SHP77 (cell line): ENCODE measurements at regions not wholly inside any gene's neighbourhood (a gene's known extent, or its start where the extent isn't known, plus 50 kb on each side); places are given as distances from the start of the nearest gene placed in this dataset.

Experiments
- DNase-seq, 2 experiments: peaks; one replicate each; lab custom pipeline; 2025; lab: John Stamatoyannopoulos, UW

DNA sequence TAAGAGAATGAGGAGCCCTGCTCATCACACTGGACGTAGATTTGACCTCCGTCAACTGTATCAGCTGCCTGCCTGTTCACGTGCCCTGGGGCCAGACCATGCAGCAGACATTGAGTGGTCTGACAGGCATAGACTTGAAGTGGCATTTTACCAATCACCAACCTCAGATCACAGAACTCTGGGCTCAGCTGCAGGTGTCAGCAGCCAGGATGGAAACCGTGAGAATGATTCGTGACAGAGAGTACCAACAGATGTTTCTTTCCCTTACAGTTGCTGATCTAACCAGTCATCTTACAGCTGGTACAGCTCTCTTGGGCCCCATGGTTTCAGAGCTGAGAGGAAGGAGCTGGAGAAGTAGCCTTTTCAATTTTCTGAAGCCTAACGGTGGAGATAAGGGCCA lies 148.9 kb downstream of the EN1 start:
- no peak for DNase-seq

DNA sequence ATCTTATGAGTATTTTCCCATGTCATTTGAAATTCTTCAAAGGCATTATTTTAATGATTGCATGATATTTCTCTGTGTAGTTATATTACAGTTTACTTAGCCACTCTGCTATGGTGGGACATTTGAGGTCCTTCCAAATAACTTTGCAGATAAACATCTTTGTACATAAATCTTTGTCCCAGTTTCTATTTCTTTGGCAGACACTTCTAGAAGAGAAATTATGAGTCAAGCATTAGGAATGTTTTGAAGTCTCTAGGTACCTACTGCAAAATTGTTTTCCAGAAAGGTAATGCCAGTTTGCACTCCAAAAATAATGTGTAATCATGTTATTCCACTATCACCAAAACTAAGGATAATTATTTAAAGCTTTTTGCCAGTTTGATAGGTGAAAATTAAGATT lies 149.7 kb downstream of the EN1 start:
- no peak for DNase-seq

GRCh38 chr2:118696786-118697465 lies 150.5 kb downstream of the EN1 start:
- no peak for DNase-seq

- no peak for DNase-seq
Measured at GRCh38 chr2:118693287-118693822, 154.1 kb downstream of the EN1 start.

- no peak for DNase-seq
Measured at GRCh38 chr2:118689874-118690273, 157.6 kb downstream of the EN1 start.

DNA sequence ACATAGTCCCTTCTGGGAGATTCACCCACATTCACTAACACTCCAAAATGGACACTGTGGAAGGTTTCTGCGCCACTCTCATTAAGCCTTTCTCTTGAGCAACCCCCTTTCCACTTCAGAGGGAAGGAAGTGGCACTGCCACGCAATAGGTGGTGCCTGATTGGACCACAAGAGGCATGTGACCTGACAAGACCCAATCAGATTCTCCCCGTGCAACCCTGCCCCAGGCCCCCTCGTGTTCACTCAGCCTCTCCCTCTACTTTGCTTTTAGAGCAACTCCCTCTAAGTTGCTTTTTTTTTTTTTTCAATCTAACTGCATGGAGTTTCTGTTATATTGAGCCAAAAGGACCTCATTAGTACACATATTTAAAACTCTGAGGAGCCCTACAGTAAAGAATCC lies 158.0 kb downstream of the EN1 start:
- DNase-seq: no peak

DNA sequence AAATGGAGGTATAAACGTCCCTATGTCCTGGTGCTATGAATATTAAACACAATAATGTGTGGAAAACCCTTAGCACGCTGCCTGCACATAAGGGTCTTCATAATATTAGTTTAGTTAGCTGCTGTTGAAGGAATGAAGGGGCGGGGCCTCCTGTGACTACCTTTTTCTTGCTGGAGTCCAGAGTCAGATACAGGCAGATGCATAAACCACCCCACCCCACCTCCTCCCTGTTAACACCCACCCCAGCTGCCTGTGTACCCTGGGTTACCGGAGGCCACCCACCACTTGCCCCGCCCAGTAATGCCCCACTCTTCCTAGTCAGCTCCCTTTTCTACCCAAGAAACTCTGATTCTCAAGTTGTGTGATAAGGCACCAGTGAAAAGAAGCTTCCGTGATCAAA lies 158.4 kb downstream of the EN1 start:
- DNase-seq: no peak

DNA sequence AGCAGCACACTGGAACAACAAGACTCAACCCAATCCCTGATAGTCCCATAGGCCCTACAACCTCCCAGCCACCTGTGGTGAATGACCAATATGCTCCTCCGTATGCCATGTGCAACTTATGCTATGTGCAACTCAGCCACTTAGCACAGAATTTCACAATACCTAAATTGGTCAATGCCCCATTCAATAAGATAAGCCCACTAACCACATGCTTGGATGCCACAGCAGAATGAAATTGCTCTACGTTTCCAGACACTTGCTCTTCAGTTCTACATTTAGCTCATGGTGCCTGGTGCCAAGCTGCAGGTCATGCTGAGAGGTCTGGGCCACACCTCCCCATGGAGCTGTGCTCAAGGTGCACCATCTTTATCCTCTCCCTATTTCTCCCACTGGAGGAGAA lies 159.8 kb downstream of the EN1 start:
- DNase-seq: no peak

GRCh38 chr2:118687192-118687591 lies 160.3 kb downstream of the EN1 start:
- DNase-seq: no peak

GRCh38 chr2:118686346-118686745 lies 161.1 kb downstream of the EN1 start:
- DNase-seq: no peak

- no peak for DNase-seq
Measured at GRCh38 chr2:118683460-118683859, 164.0 kb downstream of the EN1 start.

- DNase-seq: no peak
Measured at GRCh38 chr2:118678985-118679384, 168.5 kb downstream of the EN1 start.

- no peak for DNase-seq
Measured at GRCh38 chr2:118677546-118677945, 169.9 kb downstream of the EN1 start.

DNA sequence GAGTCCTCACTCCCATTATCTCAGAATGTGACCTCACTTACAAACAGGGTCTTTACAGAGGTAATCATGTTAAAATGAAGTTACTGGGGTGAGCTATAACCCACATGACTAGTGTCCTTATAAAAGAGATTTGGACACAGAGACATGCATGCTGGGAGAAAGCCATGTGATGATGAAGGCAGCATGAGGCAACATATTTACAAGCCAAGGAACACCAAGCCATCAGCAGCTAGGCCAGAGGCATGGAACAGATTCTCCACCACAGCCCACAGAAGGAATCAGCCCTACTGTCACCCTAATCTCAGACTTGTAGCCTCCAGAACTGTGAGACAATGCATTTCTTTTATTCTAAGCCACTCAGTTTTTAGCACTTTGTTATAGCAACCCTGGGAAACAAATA lies 171.9 kb downstream of the EN1 start:
- no peak for DNase-seq

GRCh38 chr2:118672571-118673158 lies 174.8 kb downstream of the EN1 start:
- DNase-seq: no peak

DNA sequence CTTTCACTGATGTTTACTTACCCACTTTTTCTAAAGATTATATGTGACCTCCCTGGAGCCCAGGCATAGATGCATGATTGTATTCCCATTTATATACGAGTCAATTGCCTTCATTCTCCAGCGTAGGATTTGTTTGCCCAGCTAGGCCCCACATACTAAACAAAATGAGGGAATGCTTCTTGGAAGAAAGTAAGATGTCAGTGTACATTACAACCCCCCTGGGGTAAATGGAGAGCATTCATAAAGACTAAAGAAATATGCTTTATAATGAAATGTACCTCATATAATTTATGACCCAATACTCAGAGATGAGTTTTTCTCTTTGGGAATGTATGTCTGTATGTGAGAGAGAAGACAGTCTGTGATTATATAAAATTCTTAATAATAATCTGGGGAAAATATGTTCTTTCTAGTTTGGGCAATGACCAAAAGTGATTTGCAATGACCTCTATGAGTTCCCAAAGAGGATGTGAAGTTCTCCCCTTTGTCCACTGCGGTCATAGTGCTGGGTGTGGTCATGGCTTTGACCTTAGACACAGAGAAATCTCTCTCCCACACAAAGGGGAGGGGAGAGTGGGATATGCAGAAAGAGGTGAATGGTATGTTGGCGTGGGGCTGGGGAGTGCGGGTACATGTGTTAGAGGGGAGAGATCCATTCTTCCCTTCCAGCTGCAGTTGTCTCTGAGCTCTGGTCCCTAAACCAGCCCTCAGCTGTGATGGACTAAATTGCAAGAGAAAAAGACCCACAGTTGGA lies 175.6 kb downstream of the EN1 start:
- no peak for DNase-seq

DNA sequence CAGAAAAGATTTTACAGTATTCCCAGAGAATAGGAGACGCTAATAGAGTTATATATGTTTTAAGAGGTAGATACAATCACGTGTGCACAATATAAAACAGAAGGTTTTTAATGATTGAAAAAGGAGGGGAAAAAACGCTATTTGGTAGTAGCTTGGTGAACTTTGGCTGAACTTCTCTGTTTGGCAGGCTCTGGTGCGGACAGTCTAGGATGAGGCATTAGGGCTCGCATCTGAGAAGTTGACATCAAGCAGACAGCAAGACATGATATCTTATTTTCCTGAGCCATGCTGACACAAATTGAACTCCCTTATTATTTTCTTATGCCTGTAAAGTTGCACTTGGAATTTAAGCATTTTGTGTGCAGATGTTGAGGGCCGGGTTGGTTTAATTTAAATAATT lies 176.6 kb downstream of the EN1 start:
- no peak for DNase-seq

DNA sequence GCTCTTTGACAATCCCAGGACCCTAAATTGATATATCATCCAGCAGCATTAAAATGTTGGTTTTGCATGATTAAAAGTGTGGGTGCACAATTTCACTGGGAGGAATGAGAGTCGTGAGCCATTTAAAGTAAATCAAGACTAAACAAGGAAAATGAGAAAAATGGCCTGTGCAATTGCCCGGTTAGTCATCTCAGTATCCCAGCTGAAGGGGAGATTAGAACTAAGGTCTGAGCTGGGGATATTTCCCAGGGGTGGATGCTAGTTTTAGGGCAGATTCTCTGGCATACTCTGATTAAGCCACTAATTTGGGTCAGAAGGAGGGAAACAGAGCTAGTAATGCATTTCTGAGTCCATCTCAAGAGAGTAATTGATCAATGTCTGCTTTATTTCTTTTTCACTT lies 177.2 kb downstream of the EN1 start:
- no peak for DNase-seq

DNA sequence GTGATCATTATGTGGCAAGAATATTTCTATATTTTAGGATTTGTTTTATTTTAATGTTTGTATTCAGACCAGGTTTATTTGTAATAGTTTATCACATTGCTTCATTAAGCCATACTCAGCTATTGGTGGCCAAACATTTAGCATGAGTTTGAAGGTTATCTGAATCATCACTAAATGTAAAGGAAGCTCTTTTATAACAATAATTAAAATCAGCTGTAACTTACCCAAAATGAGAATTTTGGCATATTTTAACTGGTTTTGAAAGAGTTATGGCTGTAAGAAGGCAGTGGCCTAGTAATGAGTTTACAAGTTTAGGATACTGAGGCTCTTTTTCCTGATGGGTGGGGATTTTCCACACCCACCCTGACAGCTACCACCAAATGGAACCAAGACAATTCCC lies 177.8 kb downstream of the EN1 start:
- DNase-seq: no peak

GRCh38 chr2:118668431-118669424 lies 178.7 kb downstream of the EN1 start:
- no peak for DNase-seq

GRCh38 chr2:118667964-118668363 lies 179.5 kb downstream of the EN1 start:
- no peak for DNase-seq

DNA sequence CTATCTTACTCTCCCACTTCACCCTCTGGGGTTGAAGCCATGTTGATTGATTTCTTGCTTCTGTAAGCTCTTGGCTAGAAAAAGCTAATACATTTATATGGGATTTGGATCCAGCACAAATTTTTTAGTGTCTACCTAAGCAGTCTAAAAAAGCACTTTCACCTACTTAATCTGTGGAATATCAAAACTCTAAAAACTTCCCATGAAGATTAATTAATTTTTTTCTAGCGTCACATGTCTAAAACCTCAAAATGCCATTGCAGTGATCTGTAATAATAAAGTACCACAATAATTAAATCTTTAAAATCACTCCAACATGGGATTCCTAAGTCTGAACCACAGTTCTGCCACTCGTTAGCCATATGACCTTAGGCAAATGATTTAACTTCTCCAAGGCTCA lies 180.1 kb downstream of the EN1 start:
- DNase-seq: no peak
